Prostate gland (tissue), 2 donors: ENCODE measurements at regions not wholly inside any gene's neighbourhood (a gene's known extent, or its start where the extent isn't known, plus 50 kb on each side); places are given as distances from the start of the nearest gene placed in this dataset.

Experiments used
- DNase-seq: peaks from one replicate; pipeline ENCODE4 v3.0.0-alpha.2; 2019; ENCODE audit warnings: low spot score
- H3K27ac ChIP-seq, 2 donors: fragments of 200-600 bp; sonication (generic); 2 replicates each; pipeline ENCODE4 v1.5.1; 2017 to 2019
- H3K27me3 ChIP-seq: fragments of 200-600 bp; sonication (generic); replicated peaks from 2 replicates; pipeline ENCODE4 v1.5.1; 2019; ENCODE audit not compliant: insufficient read depth
- H3K36me3 ChIP-seq, 2 donors: fragments of 200-600 bp; sonication (generic); 1 replicate in 1 of 2; 2 replicates in 1 of 2; pipeline versions ENCODE4 v1.5.1 to v1.8.1; 2017 to 2019
- H3K4me1 ChIP-seq: fragments of 200-600 bp; sonication (generic); replicated peaks from 2 replicates; pipeline ENCODE4 v1.5.1; 2019
- H3K4me3 ChIP-seq, 2 donors: fragments of 200-600 bp; sonication (generic); 2 replicates each; pipeline ENCODE4 v1.5.1; 2017 to 2019
- H3K9me3 ChIP-seq: fragments of 200-600 bp; sonication (generic); 2 replicates; pipeline ENCODE4 v1.5.1; 2017
- POLR2A ChIP-seq: fragments of 450-650 bp; IDR thresholded peaks from one replicate; pipeline ENCODE4 v1.6.1; 2016; ENCODE audit warnings: antibody characterized with exemption, mild to moderate bottlenecking
- POLR2AphosphoS5 ChIP-seq: sonication (generic); formaldehyde crosslinking; IDR thresholded peaks from one replicate; pipeline ENCODE4 v1.6.1; 2017; ENCODE audit warnings: antibody characterized with exemption
- WGBS: methylation state at CpG from one replicate; pipeline ENCODE4 v1.1.5; 2018; 5-methylcytosine and 5-hydroxymethylcytosine counted together
- intact Hi-C: fragments of 100-400 bp; cut with DNase I; formaldehyde crosslinking; loops from one replicate; pipeline ENCODE4 v1.14.2; 2022
- TF ChIP-seq, protein P1 (sequence below), 4 experiments: fragments of 200-600 bp in 2 of 4; fragments of 450-650 bp in 2 of 4; sonication (generic) in 2 of 4; IDR thresholded peaks; 1 replicate in 3 of 4; 2 replicates in 1 of 4; pipeline ENCODE4 v1.5.1; 2016 to 2019; ENCODE audit warnings: antibody characterized with exemption in 4 of 4, mild to moderate bottlenecking in 2 of 4, moderate library complexity in 2 of 4

DNA sequence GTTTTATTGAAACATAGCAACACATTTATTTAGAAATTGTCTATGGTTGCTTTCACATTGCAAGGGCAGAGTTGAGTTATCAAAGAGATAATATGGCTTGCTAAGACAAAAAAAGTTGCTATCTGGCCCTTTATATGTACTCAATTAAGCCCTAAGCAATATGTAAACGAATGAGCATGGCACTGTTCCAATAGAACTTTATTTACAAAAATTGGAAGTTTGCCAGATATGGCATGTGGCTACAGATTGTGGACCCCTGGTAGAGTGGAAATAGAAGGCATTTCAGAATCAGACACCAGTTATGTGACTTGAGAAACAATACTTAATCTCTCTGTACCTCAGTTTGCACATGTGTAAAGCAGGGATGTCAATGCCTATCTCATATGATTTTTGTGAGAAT lies 515.6 kb upstream of the SGO1 start:
- intact Hi-C loops: no loop called here
- H3K4me1 ChIP-seq: no peaks in the 10 kb centered on the region
- no peaks in the 10 kb centered on the region for H3K27me3 ChIP-seq
- 29% methylated on average over 1 of the region's 1 CpG for WGBS
- H3K4me3 ChIP-seq: no peak overlapping the region
- no peaks in the 10 kb centered on the region for H3K9me3 ChIP-seq
- TF ChIP-seq POLR2A: no peak
- no peak for TF ChIP-seq POLR2AphosphoS5
- TF ChIP-seq, protein P1, sequence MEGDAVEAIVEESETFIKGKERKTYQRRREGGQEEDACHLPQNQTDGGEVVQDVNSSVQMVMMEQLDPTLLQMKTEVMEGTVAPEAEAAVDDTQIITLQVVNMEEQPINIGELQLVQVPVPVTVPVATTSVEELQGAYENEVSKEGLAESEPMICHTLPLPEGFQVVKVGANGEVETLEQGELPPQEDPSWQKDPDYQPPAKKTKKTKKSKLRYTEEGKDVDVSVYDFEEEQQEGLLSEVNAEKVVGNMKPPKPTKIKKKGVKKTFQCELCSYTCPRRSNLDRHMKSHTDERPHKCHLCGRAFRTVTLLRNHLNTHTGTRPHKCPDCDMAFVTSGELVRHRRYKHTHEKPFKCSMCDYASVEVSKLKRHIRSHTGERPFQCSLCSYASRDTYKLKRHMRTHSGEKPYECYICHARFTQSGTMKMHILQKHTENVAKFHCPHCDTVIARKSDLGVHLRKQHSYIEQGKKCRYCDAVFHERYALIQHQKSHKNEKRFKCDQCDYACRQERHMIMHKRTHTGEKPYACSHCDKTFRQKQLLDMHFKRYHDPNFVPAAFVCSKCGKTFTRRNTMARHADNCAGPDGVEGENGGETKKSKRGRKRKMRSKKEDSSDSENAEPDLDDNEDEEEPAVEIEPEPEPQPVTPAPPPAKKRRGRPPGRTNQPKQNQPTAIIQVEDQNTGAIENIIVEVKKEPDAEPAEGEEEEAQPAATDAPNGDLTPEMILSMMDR (IDR thresholded peaks at IDR 0.05): no peak
- DNase-seq: no peak
- H3K27ac ChIP-seq: no peak overlapping the region
- H3K36me3 ChIP-seq: no peaks in the 10 kb centered on the region

DNA sequence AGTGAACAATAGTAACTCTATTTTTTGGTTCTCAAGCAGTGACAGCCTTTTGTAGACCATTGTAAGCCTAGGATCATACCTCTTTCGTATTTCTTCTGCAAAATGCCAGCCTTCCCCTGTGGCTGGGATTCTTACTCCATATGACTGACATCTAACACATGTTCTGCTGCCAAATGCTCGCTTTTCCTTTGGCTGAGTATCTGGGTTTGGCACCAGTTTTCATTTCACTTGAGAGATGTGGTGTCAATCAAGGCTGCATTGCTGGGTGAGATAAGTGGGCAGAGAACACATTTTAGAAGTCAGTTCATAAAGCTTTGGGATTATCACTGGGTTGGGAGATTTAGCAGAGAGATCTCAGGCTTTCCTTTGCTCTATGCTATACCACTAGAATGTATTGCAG lies 514.7 kb upstream of the SGO1 start:
- H3K4me3 ChIP-seq: no peak overlapping the region

DNA sequence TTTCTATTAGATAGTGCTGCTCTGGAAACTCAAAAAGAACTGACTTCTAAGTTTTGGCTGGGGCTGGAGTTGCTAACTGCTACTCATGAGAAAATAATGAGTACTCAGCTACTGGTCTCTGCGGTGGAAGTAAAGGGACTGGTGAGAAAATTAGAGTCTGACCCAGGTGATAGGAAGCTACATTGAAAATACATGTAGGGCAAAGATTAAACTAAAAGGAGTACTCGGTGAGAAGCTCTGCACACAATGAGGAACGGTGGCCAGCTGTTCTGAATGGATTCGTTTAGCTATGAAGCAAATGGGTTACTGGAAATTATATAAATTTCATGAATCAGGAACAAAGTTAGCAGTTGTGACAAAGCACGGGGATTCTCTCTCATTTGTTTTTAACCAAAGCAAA lies 512.9 kb upstream of the SGO1 start:
- intact Hi-C loops: no loop called here
- no peak overlapping the region for H3K27ac ChIP-seq
- no peak for TF ChIP-seq POLR2A
- TF ChIP-seq, protein P1 (IDR thresholded peaks at IDR 0.05): no peak
- H3K27me3 ChIP-seq: no peaks in the 10 kb centered on the region
- no peak overlapping the region for H3K4me3 ChIP-seq
- no peaks in the 10 kb centered on the region for H3K4me1 ChIP-seq
- H3K9me3 ChIP-seq: no peaks in the 10 kb centered on the region
- 95% methylated on average over 5 of the region's 5 CpGs for WGBS
- DNase-seq: no peak
- no peaks in the 10 kb centered on the region for H3K36me3 ChIP-seq

More for the DNA sequence above, 514.7 kb upstream of the SGO1 start:
- Histone ChIP-seq H3K9me3 (no peaks in the 10 kb centered on the region), H3K4me1 (no peaks in the 10 kb centered on the region), H3K27ac (no peak overlapping the region), H3K36me3 (no peaks in the 10 kb centered on the region), H3K27me3 (no peaks in the 10 kb centered on the region)
- intact Hi-C loops: no loop called here
- TF ChIP-seq POLR2A (no peak), POLR2AphosphoS5 (no peak)
- TF ChIP-seq, protein P1 (IDR thresholded peaks at IDR 0.05): no peak
- DNase-seq: no peak
- WGBS: 25% methylated on average over 2 of the region's 2 CpGs

DNA sequence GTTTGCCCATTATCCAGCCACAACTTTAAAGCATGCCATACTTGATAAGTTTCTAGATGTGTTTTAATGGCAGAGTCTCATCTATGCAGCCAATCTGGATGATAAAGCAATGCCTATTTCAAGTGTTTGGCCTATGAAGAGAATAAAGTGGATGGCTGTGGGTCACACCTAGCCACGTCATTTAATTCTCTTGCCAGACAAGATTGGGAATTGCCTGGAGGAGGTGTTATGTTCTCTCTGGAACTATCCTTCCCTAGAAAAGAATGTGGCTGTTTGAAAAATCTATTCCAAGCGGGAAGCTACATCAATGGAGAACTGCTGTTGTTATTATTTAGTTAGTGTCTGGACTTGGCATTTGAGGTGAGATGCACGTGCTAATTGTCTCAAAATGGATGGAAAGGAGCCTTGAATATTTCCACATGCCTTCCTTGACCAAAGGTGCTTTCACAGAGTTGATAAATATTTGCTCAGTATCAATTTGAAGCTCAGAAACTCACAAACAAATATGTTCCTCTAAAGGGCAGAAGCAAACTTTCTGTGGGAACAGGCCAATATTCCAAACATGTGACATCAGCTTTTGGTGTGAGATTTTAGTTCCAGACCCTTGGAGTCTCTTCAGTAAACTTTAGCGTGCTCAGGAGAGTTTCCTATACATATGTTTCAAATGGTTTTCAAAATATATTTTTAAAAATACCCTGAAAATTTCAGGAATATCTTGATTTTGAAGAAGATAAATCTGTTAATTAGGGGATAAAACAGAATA lies 510.6 kb upstream of the SGO1 start:
- no peaks in the 10 kb centered on the region for H3K36me3 ChIP-seq
- no peak for DNase-seq
- TF ChIP-seq POLR2AphosphoS5: no peak
- TF ChIP-seq POLR2A: no peak
- TF ChIP-seq, protein P1 (IDR thresholded peaks at IDR 0.05): no peak
- no peak overlapping the region for H3K27ac ChIP-seq
- H3K27me3 ChIP-seq: no peaks in the 10 kb centered on the region
- H3K4me3 ChIP-seq: no peak overlapping the region
- no peaks in the 10 kb centered on the region for H3K9me3 ChIP-seq
- WGBS: 77% methylated on average over 4 of the region's 4 CpGs
- intact Hi-C loops: no loop called here
- no peaks in the 10 kb centered on the region for H3K4me1 ChIP-seq

DNA sequence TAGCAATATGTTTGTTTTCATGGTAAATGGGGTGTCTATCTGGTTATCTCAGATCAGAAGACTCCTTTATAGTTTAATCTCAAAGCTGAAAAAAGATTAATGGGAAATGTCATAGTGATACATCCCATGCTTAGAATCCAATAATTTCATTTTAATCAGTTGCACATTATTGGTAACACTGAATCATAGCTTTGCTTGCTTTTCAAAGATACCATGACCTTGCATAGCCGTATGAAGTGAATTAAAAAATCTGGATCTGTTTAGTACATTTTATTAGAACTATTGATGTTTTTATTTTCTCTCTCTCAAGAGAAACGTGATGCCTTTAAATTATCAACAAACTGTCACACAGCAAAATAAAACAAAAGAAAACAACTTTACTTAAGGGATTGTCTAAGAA lies 506.7 kb upstream of the SGO1 start:
- no peaks in the 10 kb centered on the region for H3K9me3 ChIP-seq
- intact Hi-C loops: no loop called here
- DNase-seq: no peak
- H3K4me3 ChIP-seq: no peak overlapping the region
- no peaks in the 10 kb centered on the region for H3K36me3 ChIP-seq
- no peak overlapping the region for H3K27ac ChIP-seq
- no peaks in the 10 kb centered on the region for H3K27me3 ChIP-seq
- no peaks in the 10 kb centered on the region for H3K4me1 ChIP-seq
- WGBS: 58% methylated on average over 2 of the region's 2 CpGs
- TF ChIP-seq, protein P1 (IDR thresholded peaks at IDR 0.05): no peak
- no peak for TF ChIP-seq POLR2AphosphoS5
- TF ChIP-seq POLR2A: no peak
